ENCODE measurements at regions not wholly inside any gene's neighbourhood (a gene's known extent, or its start where the extent isn't known, plus 50 kb on each side); places are given as distances from the start of the nearest gene placed in this dataset.

DNA sequence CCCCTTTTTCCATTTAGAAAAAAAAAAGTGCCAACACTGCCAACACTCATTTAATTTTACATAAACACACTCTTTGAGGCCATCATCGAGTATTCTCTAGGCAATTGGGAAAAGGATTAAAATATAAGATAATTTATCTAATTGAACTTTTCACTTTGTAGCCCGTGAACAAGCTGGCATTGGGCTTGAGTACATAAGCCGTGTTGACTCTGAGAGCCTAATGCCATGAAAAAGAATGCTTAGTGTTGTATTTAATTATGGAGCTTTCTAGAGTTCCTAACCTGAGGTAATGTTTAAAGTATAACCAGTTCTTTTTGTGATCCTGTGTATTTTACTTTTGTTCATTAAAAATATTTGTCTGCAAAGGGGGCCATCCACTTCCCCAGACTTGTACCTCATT lies 193.8 kb downstream of the LYPLAL1 start:
- DNase-seq (ENCODE audit: low read depth in 3 of 3, low spot score in 2 of 3), result no peak

- no peak for DNase-seq (ENCODE audit: low read depth in 3 of 3, low spot score in 2 of 3)
Measured at GRCh38 chr1:219365451-219365850, 191.8 kb downstream of the LYPLAL1 start.

GRCh38 chr1:219362702-219363101 lies 189.0 kb downstream of the LYPLAL1 start:
- DNase-seq (ENCODE audit: low read depth in 3 of 3, low spot score in 2 of 3), result no peak

DNA sequence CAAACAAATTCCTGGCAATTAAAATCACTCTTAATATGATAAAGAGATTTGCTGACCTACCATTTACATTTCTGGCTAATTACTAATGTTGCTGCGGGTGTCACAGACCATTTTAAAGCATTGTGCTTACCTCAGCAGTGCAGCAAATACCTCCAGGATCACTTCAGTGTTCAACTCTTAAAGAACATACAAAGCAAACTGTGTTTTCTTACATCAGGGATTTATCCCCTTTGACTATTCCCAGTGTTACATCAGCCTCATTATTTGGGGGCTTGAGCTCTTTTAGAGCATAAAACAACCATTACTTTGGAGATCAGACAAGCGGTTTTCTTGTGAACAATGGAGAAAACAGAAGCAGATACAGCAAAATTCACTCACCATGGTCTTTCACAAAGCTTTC lies 185.4 kb downstream of the LYPLAL1 start:
- DNase-seq (ENCODE audit: low read depth in 3 of 3, low spot score in 2 of 3), result no peak

DNA sequence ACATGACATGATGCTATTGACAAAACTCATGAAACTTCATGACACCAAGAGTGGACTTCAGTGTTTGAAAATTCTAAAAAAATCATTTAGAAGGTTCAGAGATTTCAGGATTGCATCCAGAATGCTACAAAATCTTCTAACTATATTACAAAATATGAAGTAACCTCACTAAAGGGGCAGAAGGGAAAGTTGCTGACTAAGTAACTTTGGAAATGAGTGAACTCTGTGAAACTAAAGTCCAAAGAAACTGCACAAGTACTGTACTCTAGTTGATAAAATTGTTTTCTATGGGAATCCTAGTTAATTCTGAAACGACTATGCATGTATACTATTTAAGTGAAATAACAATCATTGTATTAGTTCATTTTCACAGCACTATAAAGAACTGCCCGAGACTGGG lies 184.4 kb downstream of the LYPLAL1 start:
- DNase-seq (ENCODE audit: low read depth in 3 of 3, low spot score in 2 of 3), result no peak

DNA sequence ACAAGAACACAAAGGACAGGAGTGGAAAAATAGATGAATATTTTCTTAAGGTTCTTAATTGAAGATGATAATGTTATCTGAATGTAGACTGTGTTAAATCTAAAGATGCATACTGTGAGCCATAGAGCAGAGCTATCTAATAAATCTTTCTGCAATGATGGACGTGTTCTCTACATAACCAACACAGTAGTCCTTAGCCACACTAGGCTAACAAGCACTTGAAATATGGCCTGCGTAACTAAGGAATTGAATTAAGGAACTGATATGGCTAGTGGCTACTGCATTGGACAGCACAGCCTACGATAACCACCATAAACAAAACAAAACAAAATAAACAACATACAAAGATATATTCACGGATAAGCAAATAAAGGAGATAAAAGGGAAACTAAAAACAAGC lies 181.3 kb downstream of the LYPLAL1 start:
- DNase-seq (ENCODE audit: low read depth in 3 of 3, low spot score in 2 of 3), result no peak

DNA sequence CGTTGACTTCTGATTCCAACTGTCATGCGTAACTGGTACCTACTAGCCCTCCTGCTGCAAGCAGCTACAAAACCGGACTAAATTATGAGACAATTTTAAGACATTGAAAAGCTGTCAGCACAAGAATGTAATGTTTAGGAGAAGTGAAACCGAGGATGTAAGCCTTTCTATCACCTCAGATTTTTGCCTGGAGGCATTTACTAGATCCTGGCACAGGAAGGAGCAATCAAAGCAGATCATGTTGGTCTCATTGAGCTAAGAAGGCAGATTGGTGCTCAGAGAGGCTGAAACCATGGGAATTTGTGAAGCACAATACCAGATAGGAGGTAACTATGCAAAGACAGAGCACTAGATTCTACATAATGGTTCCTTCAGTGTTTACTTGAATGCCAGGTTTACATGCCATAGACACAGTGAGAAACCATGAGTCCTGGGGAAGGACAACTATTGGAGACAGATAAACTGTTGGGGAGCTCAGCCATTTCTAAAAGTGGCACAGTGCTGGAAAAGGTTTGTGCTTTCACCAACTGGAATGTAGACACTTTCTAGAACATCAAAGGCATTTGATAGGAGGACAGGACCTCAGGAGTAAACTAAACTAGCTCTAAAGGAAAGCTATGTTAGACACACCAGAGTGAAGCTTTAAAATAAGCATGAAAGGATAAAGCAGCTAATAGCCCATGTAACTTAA lies 179.4 kb downstream of the LYPLAL1 start:
- DNase-seq (ENCODE audit: low read depth in 3 of 3, low spot score in 2 of 3), result no peak

DNA sequence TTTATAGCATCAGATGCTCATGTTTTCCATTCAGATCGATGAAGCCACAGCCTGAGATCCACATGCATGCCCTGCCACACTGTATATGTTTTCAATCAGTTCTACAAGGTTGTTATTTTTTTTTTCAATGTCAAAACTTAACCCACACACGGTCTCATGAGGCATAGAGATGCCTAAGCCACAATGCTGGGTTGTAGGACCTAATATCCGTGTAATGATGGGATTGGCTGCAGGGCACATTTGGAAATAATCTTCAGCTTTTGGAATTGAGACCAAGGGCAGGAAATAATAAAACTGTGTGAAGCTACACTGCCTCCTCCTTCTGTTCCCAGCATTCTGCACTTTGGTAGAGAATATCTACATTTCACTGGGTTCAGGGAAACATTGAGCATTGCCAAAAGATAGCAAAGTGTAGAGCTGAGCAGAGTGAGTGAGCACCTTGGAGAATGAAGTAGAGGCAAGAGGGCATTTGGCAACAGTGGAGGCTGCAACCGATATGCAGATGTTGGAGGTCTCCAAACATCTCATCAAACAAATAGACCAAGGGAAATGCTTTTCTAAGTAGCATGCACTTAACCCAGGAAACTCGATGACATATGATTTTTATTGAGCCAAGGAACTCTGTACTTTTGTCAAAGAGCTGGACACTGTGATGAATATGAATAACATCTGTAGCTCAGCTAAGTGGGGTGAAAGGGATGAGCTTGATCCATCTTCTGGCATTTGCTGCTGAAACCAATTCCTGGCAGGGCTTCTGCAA lies 176.7 kb downstream of the LYPLAL1 start:
- no peak for DNase-seq (ENCODE audit: low read depth in 3 of 3, low spot score in 2 of 3)

DNA sequence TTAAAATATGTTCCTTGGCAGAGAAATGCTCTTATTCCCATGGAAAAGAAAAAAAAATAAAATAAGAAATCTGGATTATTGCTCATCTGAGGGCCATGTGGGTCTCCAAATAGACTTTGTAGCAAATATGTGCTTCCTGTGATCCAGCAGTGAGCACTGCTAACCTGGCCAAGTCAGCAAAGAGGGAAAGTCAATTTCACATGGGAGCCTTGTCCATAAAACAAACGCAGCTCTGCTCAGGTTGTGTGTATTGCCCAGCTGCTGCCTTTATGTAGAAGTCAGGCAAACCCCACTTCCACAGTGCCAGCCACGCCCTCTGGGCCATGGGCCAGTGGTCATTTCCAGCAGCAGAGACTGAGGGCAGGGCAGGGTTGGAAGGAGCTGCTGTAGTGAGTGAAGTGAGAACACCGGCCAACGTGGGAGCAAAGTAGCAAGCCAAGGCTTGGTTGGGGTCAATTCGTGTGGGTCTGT lies 174.3 kb downstream of the LYPLAL1 start:
- no peak for DNase-seq (ENCODE audit: low read depth in 3 of 3, low spot score in 2 of 3)

DNA sequence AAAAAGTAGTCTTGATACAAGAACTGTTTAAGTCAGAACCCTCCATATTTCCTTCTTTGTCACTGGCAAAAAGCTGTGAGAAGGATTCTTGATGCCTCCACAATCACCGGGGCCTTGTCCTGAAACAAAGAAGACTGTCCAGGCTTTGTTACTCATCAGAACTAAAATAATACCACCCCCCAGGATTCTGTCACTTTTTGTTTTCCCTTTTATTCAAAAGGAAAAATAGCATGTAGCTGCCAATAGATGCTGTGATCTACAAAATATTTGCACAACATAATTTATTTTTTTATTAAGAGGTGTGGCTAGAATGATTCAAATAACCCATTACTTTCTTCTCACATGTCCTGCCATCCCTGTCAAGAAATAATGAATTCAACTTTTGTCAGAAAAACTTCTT lies 173.7 kb downstream of the LYPLAL1 start:
- no peak for DNase-seq (ENCODE audit: low read depth in 3 of 3, low spot score in 2 of 3)

DNA sequence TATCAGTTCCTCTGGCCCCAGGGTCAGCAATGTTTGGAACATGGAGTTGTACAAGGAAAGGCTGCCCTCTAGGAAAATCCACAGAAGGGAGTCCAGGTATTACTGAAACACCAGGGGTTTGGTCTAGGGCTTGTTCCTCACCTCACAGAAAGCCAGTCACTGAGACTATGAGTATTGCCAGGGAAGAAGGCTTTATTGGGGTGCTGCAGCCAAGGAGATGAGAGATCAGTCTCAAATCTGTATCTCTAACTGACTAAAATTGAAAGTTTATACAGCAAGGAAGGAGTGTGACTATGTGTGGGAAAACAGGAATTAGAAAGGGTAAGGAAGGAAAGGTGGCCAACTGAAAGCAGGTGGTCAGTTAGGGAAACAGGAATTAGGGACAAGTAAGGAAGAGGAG lies 172.3 kb downstream of the LYPLAL1 start:
- DNase-seq (ENCODE audit: low read depth in 3 of 3, low spot score in 2 of 3), result no peak

DNA sequence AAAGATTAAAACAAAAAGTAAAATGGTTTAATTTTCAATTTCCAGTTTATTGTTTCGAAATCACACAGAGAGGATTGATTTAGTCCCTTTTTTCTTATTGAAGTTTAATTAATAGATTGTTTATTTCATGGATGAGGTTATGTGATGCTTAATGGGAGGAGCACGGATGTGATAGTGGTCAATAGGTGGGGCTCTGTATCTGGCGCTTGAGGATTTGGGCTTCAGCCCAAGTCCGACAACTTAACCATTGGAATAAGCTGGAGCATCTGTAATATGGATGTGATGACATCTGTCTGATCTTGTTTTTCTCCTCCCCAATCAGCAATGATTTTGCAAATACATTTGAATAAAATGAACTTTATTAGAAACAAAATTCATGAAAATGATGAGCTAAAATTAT lies 169.2 kb downstream of the LYPLAL1 start:
- no peak for DNase-seq (ENCODE audit: low read depth in 3 of 3, low spot score in 2 of 3)

DNA sequence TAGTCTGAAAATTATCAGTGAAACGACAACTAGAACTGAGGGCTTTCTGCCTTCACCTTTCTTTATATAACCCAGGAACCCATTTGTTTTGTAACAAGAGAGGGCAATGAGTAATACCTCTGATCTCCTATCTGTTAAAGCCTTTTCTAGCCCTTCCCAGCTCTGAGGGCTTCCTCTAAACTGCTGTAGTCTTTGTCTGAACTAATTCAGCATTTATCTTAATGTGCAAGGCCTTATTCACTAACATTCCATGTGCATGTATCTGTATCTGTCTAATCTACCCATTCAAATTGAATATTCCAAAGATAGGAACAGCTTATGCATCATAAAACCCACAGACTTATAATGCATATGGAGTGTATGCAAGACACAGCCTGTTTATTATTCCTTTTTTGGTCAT lies 167.1 kb downstream of the LYPLAL1 start:
- DNase-seq (ENCODE audit: low read depth in 3 of 3, low spot score in 2 of 3), result no peak

- DNase-seq (ENCODE audit: low read depth in 3 of 3, low spot score in 2 of 3), result no peak
Measured at GRCh38 chr1:219339466-219339865, 165.8 kb downstream of the LYPLAL1 start.

DNA sequence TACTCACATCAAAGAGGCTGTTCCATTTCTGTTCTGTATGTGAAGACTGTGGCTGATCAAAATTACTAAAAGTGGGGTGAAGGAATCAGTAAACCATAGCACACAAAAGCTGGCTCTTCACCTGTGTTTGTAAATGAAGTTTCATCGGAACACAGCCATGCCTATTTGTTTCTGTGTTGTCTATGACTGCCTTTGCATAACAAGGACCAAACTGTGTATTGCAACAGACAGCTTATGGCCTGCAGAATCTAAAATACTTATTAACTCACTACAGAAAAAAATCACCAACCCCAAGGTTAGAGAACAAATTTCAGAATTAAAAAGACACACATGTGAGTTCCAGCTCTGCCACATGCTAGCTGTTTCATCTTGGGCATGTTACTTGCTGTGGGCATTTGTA lies 163.9 kb downstream of the LYPLAL1 start:
- DNase-seq (ENCODE audit: low read depth in 3 of 3, low spot score in 2 of 3), result no peak

GRCh38 chr1:219333626-219334025 lies 159.9 kb downstream of the LYPLAL1 start:
- DNase-seq (ENCODE audit: low read depth in 3 of 3, low spot score in 2 of 3), result no peak

DNA sequence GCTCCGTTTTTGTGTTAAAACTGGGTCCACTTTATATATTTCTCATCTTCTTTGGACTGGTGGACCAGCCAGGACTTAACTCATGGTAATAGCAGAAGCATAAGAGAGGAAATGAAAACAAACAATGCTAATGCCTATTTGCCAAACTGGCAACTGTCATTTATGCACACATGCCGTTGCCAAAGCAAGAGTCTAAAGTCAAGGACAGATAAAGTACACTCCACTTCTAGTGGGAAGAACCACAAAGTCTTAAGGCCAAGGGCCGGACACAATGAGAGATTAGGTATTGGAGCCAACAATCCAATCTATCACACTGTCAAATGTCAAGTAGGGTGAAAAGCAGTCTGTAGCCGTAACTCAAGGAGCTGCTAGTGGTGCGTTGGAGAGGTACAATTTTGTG lies 157.7 kb downstream of the LYPLAL1 start:
- no peak for DNase-seq (ENCODE audit: low read depth in 3 of 3, low spot score in 2 of 3)

DNA sequence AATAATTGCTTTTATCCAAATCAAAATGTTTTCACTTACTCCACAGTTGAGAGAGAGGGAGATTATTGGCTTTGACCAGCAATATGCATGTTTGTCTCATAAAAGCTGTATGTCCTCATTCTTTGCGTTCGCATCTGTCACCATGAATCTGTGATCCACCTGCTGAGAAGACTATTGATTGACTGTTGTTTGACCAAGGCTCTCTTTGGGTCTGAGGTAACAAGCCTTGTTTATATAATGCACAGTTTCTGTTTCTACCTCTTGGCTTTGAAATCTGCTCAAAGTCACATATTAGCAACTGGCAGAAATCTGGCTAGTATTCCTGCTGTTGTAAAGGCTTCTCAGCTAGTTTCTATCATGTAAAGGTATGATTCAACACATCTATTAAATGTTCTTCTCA lies 157.0 kb downstream of the LYPLAL1 start:
- no peak for DNase-seq (ENCODE audit: low read depth in 3 of 3, low spot score in 2 of 3)

- no peak for DNase-seq (ENCODE audit: low read depth in 3 of 3, low spot score in 2 of 3)
Measured at GRCh38 chr1:219330001-219330400, 156.3 kb downstream of the LYPLAL1 start.

- no peak for DNase-seq (ENCODE audit: low read depth in 3 of 3, low spot score in 2 of 3)
Measured at GRCh38 chr1:219329578-219329977, 155.9 kb downstream of the LYPLAL1 start.

DNA sequence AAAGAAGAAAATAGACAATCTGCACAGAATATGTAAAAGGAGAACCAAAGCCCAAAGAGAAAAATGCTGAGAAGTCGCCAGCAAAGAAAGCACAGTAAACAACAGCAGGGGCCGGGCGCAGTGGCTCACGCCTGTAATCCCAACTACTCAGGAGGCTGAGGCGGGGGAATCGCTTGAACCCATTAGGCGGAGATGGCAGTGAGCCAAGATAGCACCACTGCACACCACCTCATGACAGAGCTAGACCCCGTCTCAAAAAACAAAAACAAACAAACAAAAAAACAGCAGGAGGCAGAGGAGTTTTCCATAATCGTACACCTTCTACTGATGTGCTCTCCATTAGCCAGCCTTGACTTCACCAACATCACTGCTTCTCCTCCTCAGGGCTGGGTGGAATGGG lies 153.2 kb downstream of the LYPLAL1 start:
- DNase-seq (ENCODE audit: low read depth in 3 of 3, low spot score in 2 of 3), result no peak

DNA sequence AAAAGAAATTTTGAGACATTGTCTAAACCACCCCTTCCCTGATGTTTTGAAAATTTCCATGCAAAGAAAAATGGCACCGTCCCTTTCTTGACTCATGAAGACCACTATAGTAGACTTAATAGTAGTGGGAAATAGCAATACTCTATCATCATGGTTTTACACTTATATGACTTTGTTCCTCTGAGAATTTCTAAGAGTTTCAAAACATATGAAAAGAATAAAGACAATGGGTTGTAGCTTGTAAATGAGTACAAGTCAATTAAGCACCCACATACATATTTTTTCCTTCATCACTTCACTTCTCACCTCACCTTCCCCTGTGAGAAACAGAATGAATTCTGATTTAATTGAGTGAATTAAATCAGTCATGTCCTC lies 151.7 kb downstream of the LYPLAL1 start:
- no peak for DNase-seq (ENCODE audit: low read depth in 3 of 3, low spot score in 2 of 3)

Data from right renal cortex interstitium (tissue), 3 donors.